ENCODE measurements at regions not wholly inside any gene's neighbourhood (a gene's known extent, or its start where the extent isn't known, plus 50 kb on each side); places are given as distances from the start of the nearest gene placed in this dataset.
"Not testable (repeated sequence)": the region's sequence is repeated elsewhere in the genome, so short reads cannot be mapped to it uniquely, and the experiment has no call there.

DNA sequence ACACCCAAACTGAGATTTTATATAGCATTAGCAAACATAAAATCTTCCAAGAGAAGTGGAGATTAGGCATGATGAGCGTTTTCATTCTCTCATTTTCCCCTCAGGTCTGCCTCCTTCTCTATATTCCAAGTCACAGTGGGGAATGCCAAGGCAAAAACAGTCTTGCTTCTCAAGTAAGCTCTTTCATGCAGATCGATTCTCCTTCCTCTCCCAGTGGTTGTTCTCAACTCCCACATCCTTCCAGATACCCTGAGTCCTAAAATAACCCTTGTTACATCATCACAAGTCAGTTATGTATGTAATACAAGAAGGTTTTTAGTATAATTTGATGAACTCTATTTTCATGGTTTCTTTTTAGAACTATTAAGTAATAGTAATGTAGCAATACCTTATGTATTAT, 150.6 kb downstream of the TXNL1 start:
- Histone ChIP-seq H3K36me3 (ENCODE audit: low read depth, missing control alignments) (no peaks in the 10 kb centered on the region), H3K4me1 (no peaks in the 10 kb centered on the region), H3K27ac (no peak overlapping the region), H3K9me3 (no peaks in the 10 kb centered on the region), H3K4me3 (no peak overlapping the region), H3K27me3 (no peaks in the 10 kb centered on the region)
- no peak for DNase-seq
- TF ChIP-seq, protein P1, sequence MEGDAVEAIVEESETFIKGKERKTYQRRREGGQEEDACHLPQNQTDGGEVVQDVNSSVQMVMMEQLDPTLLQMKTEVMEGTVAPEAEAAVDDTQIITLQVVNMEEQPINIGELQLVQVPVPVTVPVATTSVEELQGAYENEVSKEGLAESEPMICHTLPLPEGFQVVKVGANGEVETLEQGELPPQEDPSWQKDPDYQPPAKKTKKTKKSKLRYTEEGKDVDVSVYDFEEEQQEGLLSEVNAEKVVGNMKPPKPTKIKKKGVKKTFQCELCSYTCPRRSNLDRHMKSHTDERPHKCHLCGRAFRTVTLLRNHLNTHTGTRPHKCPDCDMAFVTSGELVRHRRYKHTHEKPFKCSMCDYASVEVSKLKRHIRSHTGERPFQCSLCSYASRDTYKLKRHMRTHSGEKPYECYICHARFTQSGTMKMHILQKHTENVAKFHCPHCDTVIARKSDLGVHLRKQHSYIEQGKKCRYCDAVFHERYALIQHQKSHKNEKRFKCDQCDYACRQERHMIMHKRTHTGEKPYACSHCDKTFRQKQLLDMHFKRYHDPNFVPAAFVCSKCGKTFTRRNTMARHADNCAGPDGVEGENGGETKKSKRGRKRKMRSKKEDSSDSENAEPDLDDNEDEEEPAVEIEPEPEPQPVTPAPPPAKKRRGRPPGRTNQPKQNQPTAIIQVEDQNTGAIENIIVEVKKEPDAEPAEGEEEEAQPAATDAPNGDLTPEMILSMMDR (IDR thresholded peaks at IDR 0.05): no peak
- TF ChIP-seq POLR2A (IDR thresholded peaks at IDR 0.05): no peak
- 36 to 39% methylated on average over 2 of the region's 2 CpGs for WGBS, 2 donors
- intact Hi-C loops (cut with DNase I; ENCODE audit: low total_unique reads): no loop called here

DNA sequence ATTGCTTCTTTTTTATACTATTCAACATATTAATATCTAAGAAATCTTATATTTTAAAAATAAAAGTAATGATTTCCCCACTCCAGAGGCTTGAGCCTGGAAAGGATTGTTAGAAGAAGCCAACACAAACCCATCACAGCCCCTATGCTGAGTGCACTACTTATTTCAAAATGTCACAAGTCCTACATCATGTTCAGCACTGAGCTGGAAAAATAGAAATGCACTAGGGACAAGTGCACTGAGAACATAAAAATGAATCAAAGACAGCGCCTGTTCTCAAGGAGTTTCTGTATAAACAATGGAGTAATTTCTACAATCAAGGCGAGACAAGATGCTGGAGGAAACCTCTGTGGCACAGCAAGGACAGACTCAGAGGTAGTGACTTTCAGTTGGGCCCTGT, 155.0 kb downstream of the TXNL1 start:
- no peaks in the 10 kb centered on the region for H3K36me3 ChIP-seq (ENCODE audit: low read depth, missing control alignments)
- H3K4me3 ChIP-seq: no peak overlapping the region
- DNase-seq: no peak
- 74 to 93% methylated on average over 2 of the region's 2 CpGs for WGBS, 2 donors
- no peaks in the 10 kb centered on the region for H3K27me3 ChIP-seq
- no peak overlapping the region for H3K27ac ChIP-seq
- intact Hi-C loops (cut with DNase I; ENCODE audit: low total_unique reads): no loop called here
- no peaks in the 10 kb centered on the region for H3K9me3 ChIP-seq
- H3K4me1 ChIP-seq: no peaks in the 10 kb centered on the region
- TF ChIP-seq POLR2A (IDR thresholded peaks at IDR 0.05): no peak
- TF ChIP-seq, protein P1 (IDR thresholded peaks at IDR 0.05): no peak

GRCh38 chr18:56482813-56483212, 155.6 kb downstream of the TXNL1 start:
- H3K27me3 ChIP-seq; intact Hi-C loops (cut with DNase I; ENCODE audit: low total_unique reads); H3K27ac ChIP-seq; H3K4me3 ChIP-seq; H3K9me3 ChIP-seq; H3K36me3 ChIP-seq (ENCODE audit: low read depth, missing control alignments); H3K4me1 ChIP-seq; DNase-seq: not testable (repeated sequence)
- 91 to 97% methylated on average over 4 of the region's 4 CpGs for WGBS, 2 donors

DNA sequence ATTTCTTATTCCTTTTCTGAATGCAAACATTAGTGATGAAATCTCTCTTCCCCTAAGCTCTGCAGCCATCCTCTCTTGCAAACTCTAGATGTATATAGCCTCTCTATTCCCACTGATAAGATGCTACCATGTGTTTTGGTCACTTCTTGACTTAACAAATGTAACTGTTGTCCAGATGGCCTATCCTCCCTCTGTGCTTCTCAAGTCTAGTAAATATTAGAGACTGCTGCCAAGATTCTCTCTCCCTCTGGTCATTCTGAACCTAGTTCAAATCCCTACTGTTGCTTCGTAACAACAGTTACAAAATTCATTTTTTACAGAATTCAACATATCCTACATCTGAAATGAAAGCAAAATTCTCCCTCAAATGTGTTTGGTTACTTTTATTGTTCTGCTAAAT, 156.6 kb downstream of the TXNL1 start:
- no peak overlapping the region for H3K4me3 ChIP-seq

DNA sequence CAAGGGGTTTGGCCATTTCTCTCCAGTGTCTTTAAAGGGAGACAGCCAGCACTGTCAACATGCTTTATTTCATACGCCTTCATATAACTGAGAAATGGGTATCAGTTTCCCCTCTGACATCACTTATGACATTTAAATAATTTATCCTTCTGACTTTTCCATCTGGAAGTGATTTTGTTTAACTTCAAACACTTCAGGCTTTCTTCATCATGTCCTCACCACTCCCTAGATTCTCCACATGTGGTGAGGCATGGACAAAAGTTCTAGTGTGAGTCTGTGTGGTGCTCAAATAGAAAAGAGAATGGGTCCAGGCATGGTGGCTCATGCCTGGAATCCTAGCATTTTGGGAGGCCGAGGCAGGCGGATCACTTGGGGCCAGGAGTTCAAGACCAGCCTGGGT, 158.6 kb downstream of the TXNL1 start:
- no peaks in the 10 kb centered on the region for H3K36me3 ChIP-seq (ENCODE audit: low read depth, missing control alignments)
- no peak overlapping the region for H3K27ac ChIP-seq
- intact Hi-C loops (cut with DNase I; ENCODE audit: low total_unique reads): no loop called here
- no peaks in the 10 kb centered on the region for H3K27me3 ChIP-seq
- no peak for DNase-seq
- no peak overlapping the region for H3K4me3 ChIP-seq
- TF ChIP-seq, protein P1 (IDR thresholded peaks at IDR 0.05): no peak
- no peaks in the 10 kb centered on the region for H3K9me3 ChIP-seq
- H3K4me1 ChIP-seq: no peaks in the 10 kb centered on the region
- 92 to 94% methylated on average over 3 of the region's 3 CpGs for WGBS, 2 donors

More for the DNA sequence above, 156.6 kb downstream of the TXNL1 start:
- Histone ChIP-seq H3K36me3 (ENCODE audit: low read depth, missing control alignments) (no peaks in the 10 kb centered on the region), H3K9me3 (no peaks in the 10 kb centered on the region), H3K27ac (no peak overlapping the region), H3K27me3 (no peaks in the 10 kb centered on the region), H3K4me1 (no peaks in the 10 kb centered on the region)
- DNase-seq: no peak
- intact Hi-C loops (cut with DNase I; ENCODE audit: low total_unique reads): no loop called here
- 73 to 78% methylated on average over 1 of the region's 1 CpG for WGBS, 2 donors
- no peak for TF ChIP-seq POLR2A (IDR thresholded peaks at IDR 0.05)
- TF ChIP-seq, protein P1 (IDR thresholded peaks at IDR 0.05): no peak
